HCT116 (cell line): ENCODE measurements at regions not wholly inside any gene's neighbourhood (a gene's known extent, or its start where the extent isn't known, plus 50 kb on each side); places are given as distances from the start of the nearest gene placed in this dataset.

Source experiments
- ATAC-seq: fragments of 200-7000 bp; cut with Tn5 transposase; 2 replicates; pipeline ENCODE4 v1.9.1; 2020; ENCODE audit warnings: mild to moderate bottlenecking, moderate library complexity
- BruUV-seq: library from RNA; stranded (reverse); fragments of 400-500 nt; replicated peaks from 2 replicates; lab custom pipeline; 2021; lab: Mats Ljungman, UMichigan
- CTCF ChIA-PET: fragments of 300-600 bp; sonication (Branson Sonifier 250); formaldehyde crosslinking; loops from one replicate; lab custom pipeline; 2021; ENCODE audit warnings: antibody characterized with exemption; lab: Charles Lee
- POLR2A ChIA-PET: fragments of 300-600, 350-600 bp; sonication (Branson Sonifier 250); formaldehyde crosslinking; loops from one replicate; lab custom pipeline; 2021; ENCODE audit warnings: antibody characterized with exemption; lab: Charles Lee
- RAD21 ChIA-PET, 2 experiments: fragments of 300-600 bp; sonication (Branson Sonifier 250); formaldehyde crosslinking; loops; one replicate each; lab custom pipeline; 2023; ENCODE audit warnings: low total read pairs in 2 of 2; ENCODE audit not compliant: uncharacterized antibody in 2 of 2, unreplicated experiment in 2 of 2, low non-redundant PET in 1 of 2; lab: Charles Lee
- DNase-seq: peaks from one replicate; pipeline ENCODE4 v3.0.0-alpha.2; 2010; ENCODE audit warnings: low read depth, low spot score
- H2AFZ ChIP-seq: fragments of 200-600 bp; shearing (Covaris generic), sonication (generic); 2 replicates; pipeline ENCODE4 v1.6.1; 2017; ENCODE audit warnings: low read depth, mixed run types, mixed read lengths, antibody characterized with exemption, low read length; ENCODE audit not compliant: poor library complexity, severe bottlenecking
- H3K27ac ChIP-seq: 2 replicates; pipeline ENCODE4 v1.5.1; 2012; ENCODE audit warnings: low read depth, low read length
- H3K27me3 ChIP-seq: fragments of 200-600 bp; sonication (generic); 2 replicates; pipeline ENCODE4 v1.6.1; 2016; ENCODE audit warnings: mixed run types, low read length, mixed read lengths; ENCODE audit not compliant: insufficient read depth
- H3K36me3 ChIP-seq, 2 experiments: fragments of 200-500 bp in 1 of 2; fragments of 200-600 bp in 1 of 2; sonication (Bioruptor generic) in 1 of 2; sonication (generic) in 1 of 2; 2 replicates each; pipeline versions ENCODE4 v1.5.1 to v1.6.1; 2014 to 2016; ENCODE audit warnings: low read length in 2 of 2, inconsistent platforms in 1 of 2, mixed read lengths in 1 of 2, mixed run types in 1 of 2; ENCODE audit not compliant: insufficient read depth in 2 of 2, control insufficient read depth in 1 of 2
- H3K4me1 ChIP-seq, 2 experiments: fragments of 200-600 bp in 1 of 2; sonication (generic) in 1 of 2; 2 replicates each; pipeline versions ENCODE4 v1.5.1 to v1.6.1; 2012 to 2017; ENCODE audit warnings: low read length in 2 of 2, inconsistent platforms in 1 of 2, mild to moderate bottlenecking in 1 of 2, mixed read lengths in 1 of 2, mixed run types in 1 of 2, moderate library complexity in 1 of 2; ENCODE audit not compliant: insufficient read depth in 2 of 2, control insufficient read depth in 1 of 2
- H3K4me2 ChIP-seq: fragments of 200-600 bp; sonication (generic); 2 replicates; pipeline ENCODE4 v1.6.1; 2017; ENCODE audit warnings: mixed run types, low read length, mixed read lengths
- H3K4me3 ChIP-seq, 2 experiments: fragments of 200-600 bp in 1 of 2; sonication (generic) in 1 of 2; replicated peaks in 1 of 2; 2 replicates each; pipeline ENCODE4 v1.5.1; 2011 to 2016; ENCODE audit warnings: low read length in 2 of 2, control low read depth in 1 of 2, low read depth in 1 of 2, mild to moderate bottlenecking in 1 of 2, mixed read lengths in 1 of 2, mixed run types in 1 of 2
- H3K79me2 ChIP-seq: fragments of 200-600 bp; sonication (generic); 2 replicates; pipeline ENCODE4 v1.6.1; 2017; ENCODE audit warnings: mild to moderate bottlenecking, mixed run types, low read length, moderate library complexity, mixed read lengths; ENCODE audit not compliant: insufficient read depth
- H3K9ac ChIP-seq: fragments of 200-600 bp; sonication (generic); 2 replicates; pipeline ENCODE4 v1.6.1; 2016; ENCODE audit warnings: low read length, mixed read lengths
- H3K9me2 ChIP-seq: fragments of 200-600 bp; sonication (generic), shearing (Covaris generic); 2 replicates; pipeline ENCODE4 v1.6.1; 2017; ENCODE audit warnings: mixed run types, mild to moderate bottlenecking, moderate library complexity; ENCODE audit not compliant: insufficient read depth
- H3K9me3 ChIP-seq, 2 experiments: fragments of 200-500 bp in 1 of 2; fragments of 200-600 bp in 1 of 2; sonication (Bioruptor generic) in 1 of 2; sonication (generic) in 1 of 2; 2 replicates each; pipeline ENCODE4 v1.6.1; 2014 to 2017; ENCODE audit warnings: low read length in 2 of 2, mixed read lengths in 2 of 2, inconsistent platforms in 1 of 2, low read depth in 1 of 2, mild to moderate bottlenecking in 1 of 2, mixed run types in 1 of 2, moderate library complexity in 1 of 2; ENCODE audit not compliant: control insufficient read depth in 1 of 2, insufficient read depth in 1 of 2
- H4K20me1 ChIP-seq: fragments of 200-600 bp; sonication (generic), shearing (Covaris generic); 2 replicates; pipeline ENCODE4 v1.6.1; 2017; ENCODE audit warnings: mixed run types, mild to moderate bottlenecking, moderate library complexity; ENCODE audit not compliant: insufficient read depth
- ATF3 ChIP-seq: IDR thresholded peaks from 2 replicates; pipeline ENCODE4 v1.6.1; 2012
- CBX3 ChIP-seq: IDR thresholded peaks from 2 replicates; pipeline ENCODE4 v1.6.1; 2012; ENCODE audit warnings: low read depth
- CTCF ChIP-seq, 3 experiments: fragments of 200-600 bp in 1 of 3; sonication (generic) in 1 of 3; IDR thresholded peaks in 2 of 3; conservative IDR thresholded peaks in 1 of 3; 2 replicates each; pipeline ENCODE4 v1.5.1; 2012 to 2017; ENCODE audit warnings: low read depth in 2 of 3, low read length in 2 of 3, antibody characterized with exemption in 1 of 3, borderline replicate concordance in 1 of 3, control low read depth in 1 of 3, mild to moderate bottlenecking in 1 of 3, mixed read lengths in 1 of 3, mixed run types in 1 of 3, moderate library complexity in 1 of 3; ENCODE audit not compliant: insufficient read depth in 1 of 3
- EGR1 ChIP-seq: IDR thresholded peaks from 2 replicates; pipeline ENCODE4 v1.6.1; 2012; ENCODE audit warnings: low read depth
- ELF1 ChIP-seq: IDR thresholded peaks from 2 replicates; pipeline ENCODE4 v1.6.1; 2012; ENCODE audit warnings: low read depth, borderline replicate concordance
- EZH2 ChIP-seq: fragments of 200-600 bp; sonication (generic); IDR thresholded peaks from 2 replicates; pipeline ENCODE4 v1.6.1; 2017; ENCODE audit warnings: antibody characterized with exemption, mixed run types
- EZH2phosphoT487 ChIP-seq: fragments of 200-600 bp; IDR thresholded peaks from 2 replicates; pipeline ENCODE4 v1.6.1; 2018; ENCODE audit warnings: antibody characterized with exemption, borderline replicate concordance
- JUND ChIP-seq: IDR thresholded peaks from 2 replicates; pipeline ENCODE4 v1.6.1; 2012
- POLR2A ChIP-seq: IDR thresholded peaks from 2 replicates; pipeline ENCODE4 v1.7.0; 2011; ENCODE audit warnings: borderline replicate concordance; ENCODE audit not compliant: insufficient read depth, insufficient read length; ENCODE audit errors: extremely low read depth
- POLR2AphosphoS5 ChIP-seq: IDR thresholded peaks from 2 replicates; pipeline ENCODE4 v1.6.1; 2011; ENCODE audit warnings: mild to moderate bottlenecking, low read depth, low read length, moderate library complexity
- REST ChIP-seq: IDR thresholded peaks from 2 replicates; pipeline ENCODE4 v1.6.1; 2012; ENCODE audit warnings: low read depth
- SIN3A ChIP-seq: IDR thresholded peaks from 2 replicates; pipeline ENCODE4 v1.6.1; 2012; ENCODE audit warnings: low read depth
- SP1 ChIP-seq: IDR thresholded peaks from 2 replicates; pipeline ENCODE4 v1.6.1; 2012; ENCODE audit warnings: low read depth
- SRF ChIP-seq: IDR thresholded peaks from 2 replicates; pipeline ENCODE4 v1.6.1; 2012; ENCODE audit warnings: low read depth
- TCF7L2 ChIP-seq: IDR thresholded peaks from 2 replicates; pipeline ENCODE4 v1.7.0; 2011; ENCODE audit warnings: borderline replicate concordance, inconsistent platforms; ENCODE audit not compliant: insufficient read depth, insufficient read length; ENCODE audit errors: extremely low read depth
- YY1 ChIP-seq: IDR thresholded peaks from 2 replicates; pipeline ENCODE4 v1.6.1; 2011; ENCODE audit warnings: low read length, low read depth, moderate library complexity, mild to moderate bottlenecking; ENCODE audit not compliant: insufficient replicate concordance; ENCODE audit errors: extremely low read depth
- ZBTB33 ChIP-seq: IDR thresholded peaks from 2 replicates; pipeline ENCODE4 v1.6.1; 2011; ENCODE audit warnings: mild to moderate bottlenecking, low read length, moderate library complexity; ENCODE audit not compliant: insufficient replicate concordance; ENCODE audit errors: extremely low read depth
- ZFX ChIP-seq: fragments of 450-650 bp; IDR thresholded peaks from 2 replicates; pipeline ENCODE4 v1.6.1; 2017
- ZNF274 ChIP-seq: fragments of 200-500 bp; sonication (Bioruptor generic); IDR thresholded peaks from 2 replicates; pipeline ENCODE4 v1.6.1; 2014; ENCODE audit warnings: mild to moderate bottlenecking, low read depth, low read length, inconsistent platforms
- intact Hi-C: fragments of 100-400 bp; cut with micrococcal nuclease; formaldehyde crosslinking; loops from 2 replicates; pipeline ENCODE4 v1.10.0; 2022

- ChIA-PET CTCF (no interaction called here), RAD21 (no interaction called here), POLR2A (no interaction called here)
- H3K9me3 ChIP-seq: no peaks in the 10 kb centered on the region
- no peak overlapping the region for H3K9ac ChIP-seq
- 0 out of 2 replicates have a peak, but pooled peaks cover 3% of the 10 kb centered on the region for H3K27me3 ChIP-seq
- no peak overlapping the region for H2AFZ ChIP-seq
- no peaks in the 10 kb centered on the region for H3K9me2 ChIP-seq
- ATAC-seq (no peak), DNase-seq (no peak)
- BruUV-seq: no TSS peak
- H3K36me3 ChIP-seq: no peaks in the 10 kb centered on the region
- H3K79me2 ChIP-seq: no peaks in the 10 kb centered on the region
- no peak overlapping the region for H3K4me2 ChIP-seq
- H3K4me3 ChIP-seq: no peak overlapping the region
- TF ChIP-seq ZFX (no peak), ATF3 (no peak), SIN3A (no peak), REST (no peak), SRF (no peak), ELF1 (no peak), EGR1 (no peak), POLR2AphosphoS5 (no peak), JUND (no peak), YY1 (no peak), ZNF274 (no peak), CBX3 (no peak), EZH2phosphoT487 (no peak), CTCF (IDR thresholded peaks at IDR 0.05 in 2 of 3, conservative IDR thresholded peaks at IDR 0.05 in 1 of 3; ENCODE audit: borderline replicate concordance in 1 of 3, insufficient read depth in 1 of 3, low read depth in 2 of 3, low read length in 2 of 3) (no peak), SP1 (no peak), TCF7L2 (no peak), EZH2 (no peak), POLR2A (no peak), ZBTB33 (no peak)
- TF ChIP-seq, all 23 proteins: peak for 0
- Histone ChIP-seq H3K27ac (no peak overlapping the region), H3K4me1 (no peaks in the 10 kb centered on the region; a peak in 1 of 4 replicates), H4K20me1 (no peaks in the 10 kb centered on the region)
- intact Hi-C loops: no loop called here
These were observed 65.8 kb downstream of the RHOU start for GRCh38 chr1:228801068-228801467.
